M059J (cell line): ENCODE measurements at regions not wholly inside any gene's neighbourhood (a gene's known extent, or its start where the extent isn't known, plus 50 kb on each side); places are given as distances from the start of the nearest gene placed in this dataset.
A peak's percentile ranks its signal among the peaks of the same experiment; 100 is the strongest.
"Not testable (repeated sequence)": the region's sequence is repeated elsewhere in the genome, so short reads cannot be mapped to it uniquely, and the experiment has no call there.

Source experiments
- DNase-seq: peaks from one replicate; pipeline ENCODE4 v3.0.0-alpha.2; 2012; ENCODE audit warnings: low read depth

- not testable (repeated sequence) for DNase-seq
These were observed 65.9 kb upstream of the TNK2 start for GRCh38 chr3:195974281-195974680.

DNA sequence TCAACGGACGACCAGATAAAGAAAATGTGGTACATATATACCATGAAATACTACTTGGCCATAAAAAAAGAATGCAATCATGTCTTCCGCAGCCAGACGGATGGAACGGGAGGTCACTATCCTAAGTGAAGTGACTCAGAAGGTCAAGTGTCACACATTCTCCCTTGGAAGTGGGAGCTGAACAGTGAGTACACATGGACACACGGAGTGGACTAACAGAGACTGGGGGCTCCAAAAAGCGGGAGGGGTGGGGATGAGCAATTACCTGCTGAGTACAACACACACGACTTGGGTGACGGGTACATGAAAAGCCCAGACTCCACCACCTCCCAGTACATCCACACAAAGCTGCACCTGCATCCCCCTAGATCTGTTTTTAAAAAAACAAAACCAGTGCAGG is 62.5 kb upstream of the TNK2 start:
- DNase-seq: not testable (repeated sequence)

- not testable (repeated sequence) for DNase-seq
These were observed 61.8 kb upstream of the TNK2 start for GRCh38 chr3:195969838-195970776.

- DNase-seq: not testable (repeated sequence)
These were observed 61.0 kb upstream of the TNK2 start for GRCh38 chr3:195969341-195969740.

- DNase-seq: not testable (repeated sequence)
These were observed 59.8 kb upstream of the TNK2 start for GRCh38 chr3:195968104-195968503.

- DNase-seq: not testable (repeated sequence)
These were observed 59.0 kb upstream of the TNK2 start for GRCh38 chr3:195967387-195967720.

DNA sequence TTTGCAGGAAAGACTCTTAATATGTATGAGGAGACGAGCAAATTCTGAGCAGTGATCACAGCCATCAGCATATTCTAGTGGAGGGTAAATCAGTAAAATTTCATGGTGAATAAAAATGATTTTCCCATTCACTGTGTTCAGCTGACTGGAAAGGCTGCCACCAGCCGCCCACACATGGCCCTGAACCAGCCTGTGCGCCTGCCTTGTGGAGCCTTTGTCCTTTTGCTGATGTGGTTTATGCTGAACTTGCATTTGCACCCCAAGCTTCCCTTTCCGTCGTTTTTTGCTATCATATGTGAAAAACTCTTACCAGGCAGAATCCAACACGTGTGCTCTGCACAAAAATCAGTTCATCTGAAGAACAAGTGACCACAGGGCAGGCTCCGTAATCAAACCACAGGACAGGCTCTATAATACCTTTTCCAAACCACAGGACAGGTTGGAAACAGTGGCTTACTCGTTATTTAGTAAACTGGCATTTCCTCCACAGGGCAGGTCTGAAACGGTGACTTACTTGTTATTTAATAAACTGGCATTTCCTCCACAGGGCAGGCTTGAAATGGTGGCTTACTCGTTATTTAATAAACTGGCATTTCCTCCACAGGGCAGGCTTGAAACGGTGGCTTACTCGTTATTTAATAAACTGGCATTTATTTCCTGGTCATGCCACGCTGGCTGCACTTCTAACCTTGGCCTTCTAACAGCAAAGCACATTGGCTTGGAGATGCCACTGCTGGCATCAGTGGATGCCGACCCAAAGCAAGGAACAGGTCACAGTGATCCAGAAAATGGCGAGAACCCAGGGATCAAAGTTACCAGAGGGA is 58.4 kb upstream of the TNK2 start:
- DNase-seq: peak; percentile 34

DNA sequence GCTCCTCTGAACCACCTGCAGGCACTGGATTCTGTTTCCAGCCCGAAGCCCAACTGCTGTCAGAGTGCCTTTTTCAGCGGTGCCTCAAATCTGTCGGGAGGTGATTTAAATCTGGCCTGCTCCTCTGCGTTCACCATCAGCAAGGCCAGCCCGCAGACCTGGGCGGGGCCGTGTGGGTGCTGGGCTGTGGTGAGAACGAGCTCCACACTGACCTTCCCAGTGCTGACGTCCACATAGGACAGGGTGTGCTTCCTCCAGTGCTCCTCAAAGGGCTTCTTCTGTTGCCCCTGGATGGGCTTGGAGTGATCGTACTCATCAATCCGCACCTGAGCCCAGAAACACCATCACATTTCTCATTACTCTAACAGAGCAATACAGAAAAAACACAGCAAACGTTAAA is 56.9 kb upstream of the TNK2 start:
- not testable (repeated sequence) for DNase-seq

DNA sequence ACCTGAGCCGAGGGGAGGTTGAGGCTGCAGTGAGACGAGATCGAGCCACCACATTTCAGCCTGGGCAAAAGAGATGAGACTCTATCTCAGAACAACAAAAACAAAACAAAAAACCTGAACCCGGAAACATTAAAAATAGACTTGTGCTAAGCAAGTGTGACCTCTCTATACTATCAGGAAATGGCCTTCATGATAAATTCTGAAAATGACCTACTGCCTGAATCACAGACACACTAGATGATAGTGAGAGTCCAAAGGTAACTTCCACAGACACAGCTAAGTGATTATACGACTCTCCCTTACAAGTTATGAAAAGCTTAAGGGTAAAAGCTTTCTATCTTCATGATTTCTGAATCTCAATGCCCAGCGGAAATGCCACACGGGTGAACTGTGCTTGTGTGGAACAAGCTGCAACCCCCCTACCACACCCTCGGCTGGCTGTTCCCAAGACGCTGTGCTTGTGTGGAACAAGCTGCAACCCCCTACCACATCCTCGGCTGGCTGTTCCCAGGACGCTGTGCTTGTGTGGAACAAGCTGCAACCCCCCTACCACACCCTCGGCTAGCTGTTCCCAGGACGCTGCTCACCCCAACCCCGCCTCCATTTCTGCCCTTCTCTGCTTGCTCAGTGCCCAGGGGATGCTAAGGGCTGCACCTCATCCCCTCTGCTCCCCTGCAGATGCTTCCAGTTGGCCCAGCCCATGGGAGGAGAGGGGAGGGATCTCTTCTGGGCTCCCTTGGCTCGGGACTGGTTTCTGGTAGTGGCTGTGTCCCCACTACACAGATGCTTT is 56.2 kb upstream of the TNK2 start:
- not testable (repeated sequence) for DNase-seq

DNA sequence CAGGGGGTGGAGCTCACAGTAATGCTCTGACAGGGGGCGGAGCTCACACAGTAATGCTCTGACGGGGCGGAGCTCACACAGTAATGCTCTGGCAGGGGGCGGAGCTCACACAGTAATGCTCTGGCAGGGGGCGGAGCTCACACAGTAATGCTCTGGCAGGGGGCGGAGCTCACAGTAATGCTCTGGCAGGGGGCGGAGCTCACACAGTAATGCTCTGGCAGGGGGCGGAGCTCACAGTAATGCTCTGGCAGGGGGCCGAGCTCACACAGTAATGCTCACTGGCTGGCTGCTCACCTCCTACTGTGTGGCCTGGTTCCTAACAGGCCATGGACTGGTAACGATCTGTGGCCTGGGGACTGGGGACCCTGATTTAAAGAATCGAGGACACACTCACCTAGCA is 53.9 kb upstream of the TNK2 start:
- DNase-seq: not testable (repeated sequence)

GRCh38 chr3:195960971-195961775 is 52.8 kb upstream of the TNK2 start:
- DNase-seq: peak; percentile 17

GRCh38 chr3:195960164-195960563 is 51.8 kb upstream of the TNK2 start:
- DNase-seq: not testable (repeated sequence)

DNA sequence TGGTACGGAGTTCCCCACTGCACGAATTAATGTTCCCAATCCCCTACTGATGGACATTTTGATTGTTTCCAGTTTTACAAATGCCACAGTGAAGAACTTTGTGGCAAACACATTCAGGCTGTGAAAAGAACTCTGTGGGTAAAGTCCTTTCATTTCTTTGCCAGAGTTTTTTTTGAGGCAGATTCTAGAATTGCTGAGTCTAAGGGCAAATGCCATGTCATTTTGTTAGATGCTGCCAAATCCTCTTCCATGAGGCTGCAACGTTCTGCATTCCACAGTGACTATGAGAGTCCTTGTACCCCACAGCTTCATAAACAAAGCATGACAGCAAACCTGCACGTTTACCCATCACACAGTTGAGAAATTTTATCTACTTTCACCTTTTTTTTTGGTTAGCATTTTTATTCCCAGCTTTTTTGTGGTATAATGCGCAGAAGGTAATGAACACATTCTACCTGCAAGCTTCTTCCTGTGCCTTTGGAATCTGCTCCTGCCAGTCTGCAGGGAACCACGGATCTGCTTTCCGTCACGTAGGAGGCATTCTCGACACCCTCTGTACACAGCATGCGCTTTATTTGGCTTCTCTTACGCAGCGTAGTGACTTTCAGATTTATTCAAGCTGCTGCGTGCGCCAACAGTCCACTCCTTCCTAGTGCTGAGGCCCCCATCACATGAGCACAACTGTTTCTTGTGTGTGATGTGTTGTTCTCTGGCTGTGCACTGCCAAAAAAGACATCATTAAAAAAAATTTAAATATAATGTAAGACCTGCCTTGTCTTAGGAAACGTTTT is 51.2 kb upstream of the TNK2 start:
- DNase-seq: not testable (repeated sequence)

GRCh38 chr3:195958736-195959135 is 50.4 kb upstream of the TNK2 start:
- not testable (repeated sequence) for DNase-seq
